Body of pancreas (tissue), 4 donors: ENCODE measurements at regions not wholly inside any gene's neighbourhood (a gene's known extent, or its start where the extent isn't known, plus 50 kb on each side); places are given as distances from the start of the nearest gene placed in this dataset.

Experiments
- POLR2A ChIP-seq, 3 donors: fragments of 450-650 bp; IDR thresholded peaks; one replicate each; pipeline ENCODE4 v1.6.1; 2016; ENCODE audit warnings: antibody characterized with exemption in 3 of 3, mild to moderate bottlenecking in 2 of 3
- TF ChIP-seq, protein P1 (sequence below), 7 experiments: fragments of 450-650 bp in 4 of 7; fragments of 200-600 bp in 3 of 7; sonication (generic) in 3 of 7; IDR thresholded peaks; one replicate each; pipeline ENCODE4 v1.5.1; 2016 to 2019; ENCODE audit warnings: antibody characterized with exemption in 7 of 7

DNA sequence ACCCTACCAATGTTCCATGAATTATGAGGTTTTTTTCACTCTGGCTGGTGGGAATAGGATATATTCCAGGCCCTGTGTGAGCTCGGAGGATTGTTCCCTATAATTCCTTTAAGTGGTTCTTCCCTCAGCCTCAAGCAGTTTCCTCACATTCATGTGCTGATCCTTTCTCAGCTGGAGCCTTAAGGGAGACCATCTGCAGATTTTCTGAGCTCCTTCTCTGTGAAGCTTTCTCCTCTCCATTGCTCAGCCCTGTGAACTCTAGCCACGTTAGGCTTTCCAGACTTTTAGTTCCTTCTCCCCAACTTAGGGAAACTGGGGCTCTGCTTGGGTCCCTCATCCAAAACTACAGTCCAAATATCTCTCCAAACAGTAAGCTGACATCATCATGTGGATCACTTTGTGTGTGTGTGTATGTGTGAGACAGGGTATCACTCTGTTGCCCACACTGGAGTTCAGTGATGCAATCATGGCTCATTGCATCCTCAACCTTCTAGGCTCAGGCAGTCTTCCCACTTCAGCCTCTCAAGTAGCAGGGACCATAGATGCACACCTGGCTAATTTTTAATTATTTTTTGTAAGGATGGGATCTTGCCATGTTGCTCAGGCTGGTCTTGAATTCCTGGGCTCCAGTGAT lies 219.5 kb upstream of the OTX2 start:
- TF ChIP-seq, protein P1, sequence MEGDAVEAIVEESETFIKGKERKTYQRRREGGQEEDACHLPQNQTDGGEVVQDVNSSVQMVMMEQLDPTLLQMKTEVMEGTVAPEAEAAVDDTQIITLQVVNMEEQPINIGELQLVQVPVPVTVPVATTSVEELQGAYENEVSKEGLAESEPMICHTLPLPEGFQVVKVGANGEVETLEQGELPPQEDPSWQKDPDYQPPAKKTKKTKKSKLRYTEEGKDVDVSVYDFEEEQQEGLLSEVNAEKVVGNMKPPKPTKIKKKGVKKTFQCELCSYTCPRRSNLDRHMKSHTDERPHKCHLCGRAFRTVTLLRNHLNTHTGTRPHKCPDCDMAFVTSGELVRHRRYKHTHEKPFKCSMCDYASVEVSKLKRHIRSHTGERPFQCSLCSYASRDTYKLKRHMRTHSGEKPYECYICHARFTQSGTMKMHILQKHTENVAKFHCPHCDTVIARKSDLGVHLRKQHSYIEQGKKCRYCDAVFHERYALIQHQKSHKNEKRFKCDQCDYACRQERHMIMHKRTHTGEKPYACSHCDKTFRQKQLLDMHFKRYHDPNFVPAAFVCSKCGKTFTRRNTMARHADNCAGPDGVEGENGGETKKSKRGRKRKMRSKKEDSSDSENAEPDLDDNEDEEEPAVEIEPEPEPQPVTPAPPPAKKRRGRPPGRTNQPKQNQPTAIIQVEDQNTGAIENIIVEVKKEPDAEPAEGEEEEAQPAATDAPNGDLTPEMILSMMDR (IDR thresholded peaks at IDR 0.05) = no peak
- TF ChIP-seq POLR2A (IDR thresholded peaks at IDR 0.05) = no peak
